ENCODE measurements at regions not wholly inside any gene's neighbourhood (a gene's known extent, or its start where the extent isn't known, plus 50 kb on each side); places are given as distances from the start of the nearest gene placed in this dataset.

DNA sequence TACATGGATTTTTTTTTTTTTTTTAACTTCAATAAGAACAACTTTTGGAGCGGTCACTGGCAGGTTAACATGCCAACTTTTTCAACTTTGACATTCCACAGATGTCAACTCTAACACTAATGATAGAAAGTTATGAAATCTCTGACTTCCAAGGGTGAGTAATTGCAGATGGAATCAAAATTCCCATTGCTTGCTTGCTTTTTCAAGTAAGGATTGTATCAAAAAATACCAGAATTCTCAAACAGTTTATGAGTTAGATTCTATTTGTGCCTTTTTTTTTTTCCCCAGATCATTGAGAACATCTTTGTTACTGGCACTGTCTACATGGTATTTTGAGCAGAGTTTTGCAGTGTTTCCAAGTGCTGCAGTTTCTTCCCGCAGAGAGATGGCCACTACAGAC, 50.3 kb upstream of the OTUD4 start:
- TF ChIP-seq EP300 (IDR thresholded peaks at IDR 0.05; ENCODE audit: borderline replicate concordance) (no peak), RAD21 (IDR thresholded peaks at IDR 0.05; ENCODE audit: low read depth) (no peak), YY1 (IDR thresholded peaks at IDR 0.05; ENCODE audit: low read depth) (no peak), REST (IDR thresholded peaks at IDR 0.05; ENCODE audit: low read depth) (no peak), TAF1 (IDR thresholded peaks at IDR 0.05; ENCODE audit: low read depth) (no peak), TCF12 (IDR thresholded peaks at IDR 0.05; ENCODE audit: low read depth) (no peak), MAX (IDR thresholded peaks at IDR 0.05) (no peak), TEAD4 (IDR thresholded peaks at IDR 0.05) (no peak), CEBPB (IDR thresholded peaks at IDR 0.05) (no peak), ZBTB7A (IDR thresholded peaks at IDR 0.05; ENCODE audit: low read depth) (no peak), NFIC (IDR thresholded peaks at IDR 0.05) (no peak), EGR1 (IDR thresholded peaks at IDR 0.05) (no peak), FOXM1 (IDR thresholded peaks at IDR 0.05; ENCODE audit: borderline replicate concordance, low read depth) (no peak)

Measured in Ishikawa (cell line).